HG02571 (cell line): ENCODE measurements at regions not wholly inside any gene's neighbourhood (a gene's known extent, or its start where the extent isn't known, plus 50 kb on each side); places are given as distances from the start of the nearest gene placed in this dataset.
"Not testable (repeated sequence)": the region's sequence is repeated elsewhere in the genome, so short reads cannot be mapped to it uniquely, and the experiment has no call there.

ENCODE experiments used
- ATAC-seq: cut with Tn5 transposase; IDR thresholded peaks from one replicate; pipeline ENCODE4 v1.9.1; 2021; ENCODE audit warnings: mild to moderate bottlenecking, moderate library complexity; ENCODE audit not compliant: unreplicated experiment

DNA sequence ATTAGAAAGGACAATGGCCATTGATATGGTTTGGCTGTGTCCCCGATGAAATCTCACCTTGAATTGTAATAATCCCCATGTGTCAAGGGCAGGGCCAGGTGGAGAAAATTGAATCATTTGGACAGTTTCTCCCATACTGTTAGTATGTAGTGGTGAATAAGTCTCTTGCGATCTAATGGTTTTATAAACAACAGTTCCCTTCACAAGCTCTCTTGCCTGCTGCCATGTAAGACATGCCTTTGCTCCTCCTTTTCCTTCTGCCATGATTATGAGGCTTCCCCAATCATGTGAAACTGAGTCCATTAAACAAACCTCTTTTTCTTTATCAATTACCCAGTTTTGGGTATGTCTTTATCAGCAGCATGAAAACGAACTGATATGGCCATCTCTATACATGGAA, 302.7 kb downstream of the SFMBT2 start:
- ATAC-seq: no peak

DNA sequence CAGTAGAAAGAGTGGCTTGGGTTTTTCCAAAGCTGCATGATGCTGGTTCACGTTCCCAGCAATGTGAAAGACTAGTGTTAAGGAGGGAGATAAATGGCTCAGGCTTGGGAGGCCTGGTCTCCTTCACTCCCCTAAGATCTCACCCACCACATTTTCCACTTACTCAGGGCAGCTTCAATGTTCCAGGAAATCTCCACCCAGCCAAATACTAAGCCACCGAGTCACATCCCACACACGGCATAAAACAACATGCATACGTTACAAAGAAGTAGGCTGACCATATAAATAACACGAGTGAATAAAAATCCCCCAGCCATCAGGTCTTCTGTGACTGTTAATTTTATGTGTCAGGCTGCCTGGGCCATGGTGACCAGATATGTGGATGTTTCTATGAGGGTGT, 303.5 kb downstream of the SFMBT2 start:
- no peak for ATAC-seq

DNA sequence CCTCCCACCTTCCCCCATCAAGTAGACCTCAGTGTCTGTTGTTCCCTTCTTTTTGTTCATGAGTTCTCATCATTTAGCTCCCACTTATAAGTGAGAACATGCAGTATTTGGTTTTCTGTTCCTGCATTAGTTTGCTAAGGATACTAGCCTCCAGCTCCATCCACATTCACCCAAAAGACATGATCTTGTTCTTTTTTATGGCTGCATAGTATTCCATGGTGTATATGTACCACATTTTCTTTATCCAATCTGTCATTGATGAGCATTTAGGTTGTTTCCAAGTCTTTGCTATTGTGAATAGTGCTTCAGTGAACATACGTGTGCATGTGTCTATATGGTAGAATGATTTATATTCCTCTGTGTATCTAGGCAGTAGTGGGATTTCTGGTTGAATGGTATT, 306.5 kb downstream of the SFMBT2 start:
- not testable (repeated sequence) for ATAC-seq

DNA sequence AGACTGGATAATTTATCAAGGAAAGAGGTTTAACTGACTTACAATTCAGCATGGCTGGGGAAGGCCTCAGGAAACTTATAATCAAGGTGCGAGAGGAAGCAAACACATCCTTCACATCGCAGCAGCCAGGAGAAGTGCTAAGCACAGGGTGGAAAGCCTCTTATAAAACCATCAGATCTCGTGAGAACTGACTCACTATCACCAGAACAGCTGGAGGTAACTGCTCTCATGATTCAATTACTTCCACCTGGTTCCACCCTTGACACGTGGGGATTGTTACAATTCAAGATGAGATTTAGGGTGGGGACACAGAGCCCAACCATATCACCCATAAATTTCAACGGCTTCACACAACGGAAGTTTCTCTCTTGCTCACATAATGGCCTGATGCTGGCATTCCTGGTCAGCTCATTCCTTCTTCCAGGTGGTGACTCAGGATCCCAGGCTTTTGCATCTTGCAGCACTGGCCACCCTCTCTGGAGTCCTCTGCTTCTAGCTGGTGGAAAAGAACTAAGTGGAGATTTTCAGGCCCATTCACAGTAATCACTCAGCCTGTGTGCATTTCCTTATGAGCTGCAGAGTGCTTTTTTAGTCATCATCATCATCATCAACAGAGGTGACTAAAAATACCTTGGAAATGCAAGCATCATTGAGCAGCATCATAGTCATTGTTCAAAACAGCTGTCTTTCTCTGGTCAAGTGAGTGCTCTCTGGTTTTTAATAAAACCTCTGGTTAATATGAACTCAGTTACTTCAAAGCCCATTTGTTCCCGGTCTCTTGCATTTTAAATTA, 308.1 kb downstream of the SFMBT2 start:
- ATAC-seq: no peak

DNA sequence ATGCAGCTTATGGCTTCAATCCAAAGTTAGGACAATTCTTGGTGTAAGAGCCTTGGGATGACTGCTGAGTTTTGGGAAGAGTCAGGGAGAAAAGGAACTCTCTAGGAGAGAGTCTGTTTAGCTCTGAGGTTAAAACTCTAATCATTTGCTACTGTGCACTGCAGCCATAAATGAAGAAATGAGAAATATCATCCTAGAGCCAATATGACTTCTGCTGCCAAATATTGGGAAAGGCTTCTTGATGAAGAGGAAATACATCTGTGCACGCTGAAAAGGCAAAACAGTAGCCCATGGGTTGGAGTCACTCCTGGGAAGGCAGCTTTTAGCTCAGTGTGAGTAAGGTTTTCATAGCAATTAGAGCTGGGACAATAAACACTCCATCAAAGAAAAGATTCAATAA, 308.8 kb downstream of the SFMBT2 start:
- ATAC-seq: no peak

DNA sequence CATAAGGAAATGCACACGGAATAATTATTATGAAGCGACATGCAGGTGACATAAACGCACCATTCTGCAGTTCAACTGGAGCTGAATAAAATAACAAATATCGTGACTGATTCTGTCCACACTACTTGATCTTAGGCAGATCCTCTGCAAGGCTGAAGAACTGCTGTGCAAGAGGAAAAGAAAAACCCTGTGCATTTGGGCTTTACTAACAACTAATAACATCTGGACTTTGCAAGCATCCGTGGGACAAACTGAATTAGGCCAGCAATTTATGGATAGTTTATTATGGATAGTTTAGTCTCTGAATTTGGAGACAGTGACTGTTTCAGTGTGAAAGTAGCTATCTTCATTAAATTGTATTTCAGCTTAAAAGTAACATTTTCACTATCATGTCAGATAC, 309.4 kb downstream of the SFMBT2 start:
- no peak for ATAC-seq

DNA sequence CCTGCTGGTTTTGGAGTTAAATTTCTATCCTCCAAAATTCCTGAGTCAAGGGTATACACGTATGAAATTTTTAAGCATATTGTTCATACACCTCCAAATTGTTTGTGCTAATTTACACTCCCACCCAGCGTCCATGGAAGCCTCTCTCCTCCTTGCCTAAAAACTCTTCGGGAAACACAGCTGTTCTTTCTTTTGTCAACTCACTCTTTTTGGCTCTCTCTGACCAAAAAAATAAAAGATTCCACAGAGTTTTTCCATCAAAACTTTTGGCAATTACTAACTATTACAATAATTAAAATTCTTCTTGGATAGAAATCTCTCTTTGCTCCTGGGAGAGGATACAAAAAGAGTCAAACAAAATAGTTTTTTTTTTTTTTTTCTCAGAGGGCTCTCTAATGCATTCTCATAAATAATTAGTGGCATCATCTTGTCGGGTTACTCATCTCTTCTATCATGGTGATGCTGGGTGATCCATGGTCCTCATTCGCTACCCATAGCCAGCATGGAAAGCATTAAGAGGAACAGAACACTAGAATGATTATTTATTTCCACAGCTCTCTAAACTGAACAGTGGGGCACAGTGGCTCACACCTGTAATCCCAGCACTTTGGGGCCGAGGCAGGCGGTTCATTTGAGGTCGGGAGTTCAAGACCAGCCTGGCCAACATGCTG, 310.7 kb downstream of the SFMBT2 start:
- no peak for ATAC-seq

DNA sequence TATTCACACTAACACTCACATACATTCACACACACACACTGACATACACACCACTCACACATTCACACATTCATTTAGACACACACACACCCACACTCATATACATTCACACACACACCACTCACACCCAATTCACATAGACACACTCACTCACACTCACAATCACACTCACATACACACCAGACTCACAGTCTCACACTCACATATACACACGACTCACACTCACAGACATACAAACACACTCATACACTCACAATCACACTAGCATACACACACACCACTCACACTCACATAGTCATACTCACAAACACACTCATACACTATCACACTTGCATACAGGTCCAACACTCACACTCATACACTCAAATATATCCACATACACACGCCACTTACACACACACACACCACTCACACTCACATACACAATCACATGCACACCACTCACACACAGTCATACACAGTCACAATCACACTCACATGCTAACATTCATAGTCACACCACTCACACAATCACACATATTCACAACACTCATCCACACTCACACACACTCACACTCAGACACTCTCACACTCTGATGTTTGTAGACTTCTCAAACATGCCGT, 312.6 kb downstream of the SFMBT2 start:
- ATAC-seq: no peak

DNA sequence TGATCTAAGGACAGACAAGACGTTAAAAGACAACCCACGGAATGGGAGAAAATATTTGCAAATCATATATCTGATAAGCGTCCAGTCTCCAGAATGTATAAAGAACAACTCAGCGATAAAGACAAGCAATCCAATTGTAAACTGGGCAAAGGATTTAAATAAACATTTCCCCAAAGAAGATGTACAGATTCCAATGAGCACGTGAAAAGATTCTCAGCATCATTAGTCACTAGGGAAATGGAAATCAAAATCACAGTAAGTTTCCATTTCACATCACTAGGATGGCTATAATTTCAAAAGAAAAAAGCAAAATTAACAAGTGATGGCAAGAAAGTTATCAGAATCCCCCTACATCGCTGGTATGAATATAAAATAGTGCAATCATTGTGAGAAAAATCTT, 316.1 kb downstream of the SFMBT2 start:
- no peak for ATAC-seq

DNA sequence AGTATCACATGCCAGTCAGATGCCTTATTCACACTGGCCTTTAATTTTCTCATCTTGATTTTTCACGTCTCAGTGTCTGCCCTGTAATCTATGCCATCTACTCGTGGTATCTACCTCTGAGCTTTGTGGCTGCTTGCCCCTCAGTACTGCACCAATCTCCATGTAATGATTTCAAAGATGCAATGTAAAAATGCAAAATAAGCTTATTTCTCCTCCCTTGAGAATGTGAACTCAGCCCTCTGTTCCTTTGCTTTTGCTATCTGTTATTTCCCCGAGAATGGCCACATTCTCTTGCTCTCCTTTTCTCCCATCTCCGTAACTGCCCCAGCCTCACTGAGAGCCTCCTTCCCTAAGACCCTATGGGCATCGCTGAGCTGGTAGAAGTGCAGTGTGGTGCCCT, 317.5 kb downstream of the SFMBT2 start:
- ATAC-seq: no peak

DNA sequence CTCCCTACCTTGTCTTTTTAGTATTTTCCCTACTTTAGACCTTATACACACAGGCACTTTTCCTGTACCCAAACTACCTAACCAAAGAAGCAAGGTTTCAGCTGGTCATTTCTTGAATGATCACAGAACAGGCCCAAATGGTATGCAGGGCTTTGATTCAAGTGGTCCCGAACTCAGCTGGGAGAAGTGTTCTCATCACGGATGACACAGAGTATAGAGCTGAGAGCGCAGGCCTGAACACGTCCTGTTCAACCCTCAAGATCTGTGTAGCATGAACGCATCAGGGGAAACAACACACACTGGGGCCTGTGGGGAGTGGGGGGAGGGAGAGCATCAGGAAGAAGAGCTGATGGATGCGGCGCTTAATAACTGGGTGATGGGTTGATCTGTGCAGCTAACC, 318.2 kb downstream of the SFMBT2 start:
- no peak for ATAC-seq

DNA sequence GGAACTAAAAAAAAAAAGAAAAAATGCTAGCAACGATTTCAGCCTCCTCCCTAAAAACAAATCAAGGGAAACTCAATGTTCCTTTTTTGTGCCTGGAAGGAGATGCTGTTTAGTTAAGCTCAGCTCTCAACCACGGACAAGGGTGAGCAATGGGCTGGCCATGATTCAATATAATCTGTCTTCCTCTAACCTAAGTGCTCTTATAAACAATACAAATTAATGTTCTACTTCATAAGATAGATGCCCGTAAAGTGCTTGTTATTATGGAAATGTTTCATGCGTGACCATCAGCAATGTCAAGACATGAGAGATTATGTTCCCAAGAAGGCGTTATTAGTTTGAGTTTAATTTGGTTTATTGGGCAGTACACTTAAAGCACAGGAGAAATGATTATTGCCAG, 320.3 kb downstream of the SFMBT2 start:
- ATAC-seq: no peak

DNA sequence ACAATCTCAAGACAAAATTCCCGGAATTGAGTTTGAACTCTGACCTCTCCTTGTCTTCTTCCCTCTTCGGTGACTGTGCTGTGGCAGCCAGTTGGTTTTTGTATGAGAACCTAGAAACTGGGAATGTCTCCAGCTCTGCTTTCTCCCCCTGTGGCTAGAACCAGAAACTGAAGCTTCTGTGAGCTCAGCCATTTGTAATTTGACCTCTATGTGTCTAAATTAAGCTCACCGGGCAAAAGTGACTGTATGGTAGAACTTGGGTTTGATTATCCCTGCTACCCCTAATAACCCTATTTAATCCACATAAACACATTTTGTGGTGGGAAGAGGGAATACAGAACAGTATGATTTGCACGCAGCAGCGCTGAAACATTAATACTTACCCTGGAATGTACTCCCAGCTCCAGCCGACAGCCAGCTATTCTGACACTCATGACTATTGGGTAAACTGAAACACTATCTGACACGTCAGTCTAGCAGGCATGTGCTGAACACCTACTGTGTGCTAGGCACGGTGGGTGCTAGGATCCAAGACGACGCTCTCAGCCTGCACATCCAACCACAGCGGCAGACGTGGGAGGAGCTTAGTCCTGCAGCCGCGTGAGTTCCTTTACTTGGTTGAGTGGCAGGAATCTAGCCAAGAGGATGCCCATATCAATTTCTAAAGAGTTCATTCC, 324.8 kb downstream of the SFMBT2 start:
- ATAC-seq: no peak

DNA sequence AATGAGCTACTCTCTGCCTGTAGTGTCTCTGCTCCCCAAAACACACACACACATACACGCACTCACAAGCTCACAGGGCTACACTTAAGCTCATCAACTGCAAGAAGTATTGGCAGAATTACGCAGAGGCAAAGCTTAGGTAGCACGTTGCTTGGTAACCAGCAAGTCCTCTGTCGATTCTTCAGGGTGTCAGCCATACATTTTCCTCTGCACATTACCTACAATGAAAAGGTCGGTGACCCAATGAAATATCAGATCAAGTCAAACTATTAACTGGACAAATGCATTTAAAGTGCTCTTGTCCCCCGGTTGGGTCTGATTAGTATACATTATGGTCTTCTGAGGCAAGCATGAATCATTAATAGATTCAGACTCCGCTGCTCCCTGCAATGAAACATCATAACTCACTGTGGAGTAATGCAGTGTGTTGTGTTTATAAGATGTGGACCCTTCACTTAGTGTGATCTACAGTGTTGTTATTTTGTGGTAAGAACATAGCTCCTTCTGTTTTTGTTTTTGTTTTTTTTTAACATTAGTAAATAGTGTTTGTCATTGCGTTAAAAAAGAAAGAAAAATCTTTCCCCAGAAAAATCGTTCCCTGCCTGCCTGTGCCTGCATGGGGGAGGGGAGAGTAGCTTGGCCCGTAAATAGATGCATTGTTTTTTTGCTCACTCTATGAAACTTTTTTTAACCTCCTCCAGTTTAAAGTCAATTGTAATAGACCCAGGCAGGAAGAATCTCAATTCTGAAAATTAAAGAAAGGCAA, 325.5 kb downstream of the SFMBT2 start:
- ATAC-seq: no peak

DNA sequence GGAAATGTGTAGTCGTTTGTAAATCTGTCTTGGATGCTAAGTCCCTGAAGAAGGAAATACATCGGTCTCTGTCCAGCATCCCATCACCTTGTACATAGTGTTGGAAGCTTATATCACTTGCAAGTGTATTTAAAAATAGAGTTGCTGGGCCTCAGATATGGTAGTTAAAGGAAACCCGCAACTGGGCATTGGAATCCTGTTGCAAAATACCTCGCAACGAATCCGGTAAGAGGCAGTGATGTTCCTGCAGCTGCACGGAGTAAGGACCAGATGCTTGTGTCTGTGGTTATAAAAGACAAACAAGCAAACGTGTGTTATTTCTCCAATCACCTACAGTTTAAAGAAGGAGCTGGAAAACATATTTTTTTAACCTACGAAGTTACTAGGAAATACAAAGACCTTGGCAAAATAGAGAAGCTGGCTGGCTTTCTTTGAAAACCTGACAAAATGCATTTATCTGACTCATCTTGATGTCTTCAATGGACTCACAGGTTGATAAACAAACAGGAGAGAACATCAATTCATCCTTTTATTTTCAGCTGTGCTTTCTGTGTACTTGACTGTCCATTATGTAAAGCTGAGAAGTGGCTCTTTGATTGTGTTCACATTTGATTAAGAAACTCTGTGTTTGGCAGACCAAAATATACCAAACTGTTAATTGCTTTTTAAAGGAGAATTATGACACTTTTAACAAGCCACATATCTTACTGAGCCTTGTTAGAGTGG, 326.4 kb downstream of the SFMBT2 start:
- no peak for ATAC-seq

DNA sequence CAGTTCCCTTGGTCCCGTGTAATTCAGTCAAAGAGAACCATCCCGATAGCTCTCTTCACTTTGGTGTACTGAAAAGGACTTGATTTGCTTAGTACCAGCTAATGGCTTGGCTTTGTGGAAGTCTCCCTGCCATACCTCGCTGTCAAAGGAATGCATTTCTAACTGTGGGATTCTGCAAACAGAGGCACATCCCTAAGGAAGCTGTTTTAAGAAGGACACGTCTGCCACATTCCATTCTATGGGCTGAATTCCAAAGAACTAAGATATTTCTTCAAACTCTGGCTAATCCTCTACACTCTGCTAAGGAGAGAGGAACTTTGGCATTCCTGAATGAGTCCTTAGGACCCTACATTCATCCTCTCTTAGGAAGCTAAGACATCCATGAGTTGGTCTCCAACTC, 327.9 kb downstream of the SFMBT2 start:
- ATAC-seq: no peak

DNA sequence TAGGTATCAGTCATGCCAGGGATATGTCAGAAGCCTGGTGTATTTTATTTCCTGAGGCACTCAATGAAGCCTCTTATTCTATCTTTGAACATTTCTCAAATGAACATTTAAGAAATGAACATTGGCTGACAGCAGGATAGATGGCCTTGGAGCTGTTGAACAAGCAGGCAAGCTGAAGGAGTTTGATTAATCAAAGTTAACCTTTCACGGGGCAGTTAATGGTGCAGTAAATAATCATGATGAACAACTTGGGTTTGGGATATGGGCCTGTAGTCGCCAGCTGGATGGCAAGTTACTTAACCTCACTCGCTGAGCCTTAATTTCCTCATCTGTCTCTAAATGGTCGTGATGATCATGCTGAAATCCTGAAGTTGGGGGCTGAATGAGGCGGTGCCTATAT, 333.0 kb downstream of the SFMBT2 start:
- ATAC-seq: no peak

DNA sequence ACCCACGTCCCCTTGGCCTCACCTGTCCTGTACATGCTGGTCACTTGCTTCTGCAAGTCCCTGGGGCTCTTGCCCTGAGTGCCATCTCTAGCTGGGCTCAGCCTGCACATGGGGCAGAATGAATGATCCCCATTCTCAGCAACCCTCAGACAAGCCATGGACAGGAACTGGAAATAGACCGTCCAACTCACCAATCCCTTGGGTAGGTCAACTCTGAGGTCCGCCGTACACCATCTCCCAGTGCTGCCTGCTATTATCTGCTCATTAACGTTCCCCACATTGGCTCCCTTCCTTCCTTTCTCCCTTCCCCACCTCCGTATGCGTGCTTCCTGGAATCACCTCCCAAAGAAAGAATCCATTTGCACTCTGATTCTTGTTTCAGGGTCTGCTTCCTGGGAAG, 335.0 kb downstream of the SFMBT2 start:
- ATAC-seq: no peak

DNA sequence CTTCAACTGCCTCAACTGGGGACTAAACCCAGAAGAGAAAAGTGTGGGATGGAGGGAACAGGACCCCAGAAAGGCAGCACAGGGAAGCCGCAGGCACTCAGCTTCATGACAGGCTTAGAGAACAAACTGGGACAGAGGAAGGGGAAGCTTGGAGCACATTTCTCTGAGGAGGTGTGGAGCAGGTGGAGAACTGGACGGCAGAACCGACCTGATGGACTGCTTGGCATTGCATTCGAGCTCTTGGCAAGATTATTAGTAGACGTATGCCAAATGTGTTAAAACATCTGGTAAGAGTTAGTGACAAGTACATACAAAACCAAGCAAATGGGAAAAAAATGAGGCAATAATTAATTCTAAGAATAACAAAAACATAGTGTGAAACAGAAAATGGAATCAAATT, 335.7 kb downstream of the SFMBT2 start:
- no peak for ATAC-seq

DNA sequence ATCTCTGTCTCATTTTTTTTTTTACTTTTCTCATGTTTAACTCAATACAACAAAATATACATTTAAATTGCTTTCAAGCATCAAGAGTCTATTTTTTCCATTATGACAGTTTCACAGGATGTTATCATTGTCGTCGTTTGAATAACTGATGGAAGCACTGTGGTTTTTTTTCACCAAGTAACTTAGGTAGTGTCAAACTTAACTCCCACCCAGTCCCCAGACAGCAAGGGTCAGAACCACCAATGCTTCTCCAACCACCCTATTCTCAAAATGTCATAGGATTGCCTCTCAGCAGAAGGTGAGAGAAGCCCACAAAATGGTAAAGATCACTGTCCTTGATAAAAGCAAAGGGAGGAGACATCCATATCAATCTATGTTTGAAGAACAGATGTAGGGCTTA, 339.4 kb downstream of the SFMBT2 start:
- no peak for ATAC-seq
